NT2/D1 (cell line): ENCODE measurements at regions not wholly inside any gene's neighbourhood (a gene's known extent, or its start where the extent isn't known, plus 50 kb on each side); places are given as distances from the start of the nearest gene placed in this dataset.
"Not testable (repeated sequence)": the region's sequence is repeated elsewhere in the genome, so short reads cannot be mapped to it uniquely, and the experiment has no call there.

Experiments used
- SUZ12 ChIP-seq: IDR thresholded peaks from 2 replicates; pipeline ENCODE4 v1.6.1; 2011; ENCODE audit not compliant: insufficient read length, insufficient read depth; ENCODE audit errors: extremely low read depth
- YY1 ChIP-seq: IDR thresholded peaks from 2 replicates; pipeline ENCODE4 v1.6.1; 2011; ENCODE audit not compliant: insufficient read length, insufficient read depth
- ZNF274 ChIP-seq: IDR thresholded peaks from 2 replicates; pipeline ENCODE4 v1.6.1; 2011; ENCODE audit warnings: mild to moderate bottlenecking, low read depth, low read length

- TF ChIP-seq SUZ12, ZNF274, YY1: not testable (repeated sequence)
These were observed 156.8 kb upstream of the ARPP21 start for GRCh38 chr3:35482566-35482965.
